ENCODE measurements at regions not wholly inside any gene's neighbourhood (a gene's known extent, or its start where the extent isn't known, plus 50 kb on each side); places are given as distances from the start of the nearest gene placed in this dataset.

- 54 to 61% methylated on average over 3 of the region's 3 CpGs for WGBS, 2 donors
- H3K27me3 ChIP-seq = no peaks in the 10 kb centered on the region
- H3K4me3 ChIP-seq = no peak overlapping the region
- no peak overlapping the region for H3K27ac ChIP-seq
- no peaks in the 10 kb centered on the region for H3K9me3 ChIP-seq
- H3K4me1 ChIP-seq = no peaks in the 10 kb centered on the region
- H3K36me3 ChIP-seq = no peaks in the 10 kb centered on the region
- no peak for TF ChIP-seq CTCF (IDR thresholded peaks at IDR 0.05)
- TF ChIP-seq POLR2A (IDR thresholded peaks at IDR 0.05) = no peak
- intact Hi-C loops (cut with DNase I) = no loop called here
- DNase-seq = no peak
Measured at GRCh38 chr7:145520284-145520683, 596.3 kb upstream of the CNTNAP2 start.

GRCh38 chr7:145511004-145511403 is 605.6 kb upstream of the CNTNAP2 start:
- intact Hi-C loops (cut with DNase I) = no loop called here
- no peak for TF ChIP-seq CTCF (IDR thresholded peaks at IDR 0.05)
- no peak for TF ChIP-seq POLR2A (IDR thresholded peaks at IDR 0.05)
- H3K4me3 ChIP-seq = no peak overlapping the region
- peaks cover 0 to 4% (median 0%) of the 10 kb centered on the region in 3 donors for H3K9me3 ChIP-seq
- no peak for DNase-seq
- no peak overlapping the region for H3K27ac ChIP-seq
- no peaks in the 10 kb centered on the region for H3K4me1 ChIP-seq
- 52 to 79% methylated on average over 2 of the region's 2 CpGs for WGBS, 2 donors
- H3K27me3 ChIP-seq = no peaks in the 10 kb centered on the region
- H3K36me3 ChIP-seq = no peaks in the 10 kb centered on the region

GRCh38 chr7:145497911-145498525 is 618.6 kb upstream of the CNTNAP2 start:
- no peak for TF ChIP-seq POLR2A (IDR thresholded peaks at IDR 0.05)
- TF ChIP-seq CTCF (IDR thresholded peaks at IDR 0.05) = no peak
- intact Hi-C loops (cut with DNase I) = no loop called here
- WGBS, 2 donors = 59 to 66% methylated on average over 3 of the region's 3 CpGs
- no peak for DNase-seq
- Histone ChIP-seq H3K4me1 (no peaks in the 10 kb centered on the region), H3K27me3 (no peaks in the 10 kb centered on the region), H3K27ac (no peak overlapping the region), H3K4me3 (no peak overlapping the region), H3K36me3 (no peaks in the 10 kb centered on the region), H3K9me3 (peaks cover 0 to 4% (median 0%) of the 10 kb centered on the region in 3 donors)

- Histone ChIP-seq H3K36me3 (no peaks in the 10 kb centered on the region), H3K4me3 (no peak overlapping the region), H3K9me3 (peaks cover 0 to 4% (median 0%) of the 10 kb centered on the region in 3 donors), H3K4me1 (no peaks in the 10 kb centered on the region), H3K27me3 (no peaks in the 10 kb centered on the region), H3K27ac (no peak overlapping the region)
- intact Hi-C loops (cut with DNase I) = no loop called here
- TF ChIP-seq CTCF (IDR thresholded peaks at IDR 0.05) = no peak
- no peak for TF ChIP-seq POLR2A (IDR thresholded peaks at IDR 0.05)
- DNase-seq = no peak
- 53 to 72% methylated on average over 1 of the region's 1 CpG for WGBS, 2 donors
Measured at GRCh38 chr7:145490356-145490755, 626.2 kb upstream of the CNTNAP2 start.

GRCh38 chr7:145489609-145490008 is 627.0 kb upstream of the CNTNAP2 start:
- Histone ChIP-seq H3K9me3 (peaks cover 0 to 4% (median 0%) of the 10 kb centered on the region in 3 donors), H3K27me3 (no peaks in the 10 kb centered on the region), H3K36me3 (no peaks in the 10 kb centered on the region), H3K4me1 (no peaks in the 10 kb centered on the region), H3K4me3 (no peak overlapping the region), H3K27ac (no peak overlapping the region)
- TF ChIP-seq CTCF (IDR thresholded peaks at IDR 0.05) (no peak), POLR2A (IDR thresholded peaks at IDR 0.05) (no peak)
- DNase-seq = no peak
- intact Hi-C loops (cut with DNase I) = no loop called here

All from esophagus squamous epithelium (tissue), 5 donors.